ENCODE measurements at regions not wholly inside any gene's neighbourhood (a gene's known extent, or its start where the extent isn't known, plus 50 kb on each side); places are given as distances from the start of the nearest gene placed in this dataset.
"Not testable (repeated sequence)": the region's sequence is repeated elsewhere in the genome, so short reads cannot be mapped to it uniquely, and the experiment has no call there.

DNA sequence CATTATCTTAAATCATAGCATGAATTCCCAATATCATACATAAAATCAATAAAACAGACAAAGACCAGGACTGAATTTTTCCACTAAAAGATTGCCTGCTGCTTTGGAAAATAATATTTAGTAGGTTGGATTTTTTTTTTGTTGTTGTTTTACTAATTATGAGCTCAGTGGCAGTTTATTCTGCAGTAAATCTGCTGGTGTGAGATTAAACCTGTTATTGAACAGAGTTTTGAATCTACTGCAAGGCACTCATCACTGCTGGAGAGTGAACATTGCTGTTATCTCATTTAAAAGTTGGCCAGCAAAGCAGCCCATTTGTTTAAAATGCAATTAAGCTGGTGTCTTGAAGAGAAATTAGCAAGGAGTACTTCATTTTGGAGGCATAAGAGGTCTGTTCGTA lies 986.1 kb downstream of the ADGRL2 start:
- in situ Hi-C loops (cut with HindIII; ENCODE audit: low sequenced_read_pairs), result no loop called here

DNA sequence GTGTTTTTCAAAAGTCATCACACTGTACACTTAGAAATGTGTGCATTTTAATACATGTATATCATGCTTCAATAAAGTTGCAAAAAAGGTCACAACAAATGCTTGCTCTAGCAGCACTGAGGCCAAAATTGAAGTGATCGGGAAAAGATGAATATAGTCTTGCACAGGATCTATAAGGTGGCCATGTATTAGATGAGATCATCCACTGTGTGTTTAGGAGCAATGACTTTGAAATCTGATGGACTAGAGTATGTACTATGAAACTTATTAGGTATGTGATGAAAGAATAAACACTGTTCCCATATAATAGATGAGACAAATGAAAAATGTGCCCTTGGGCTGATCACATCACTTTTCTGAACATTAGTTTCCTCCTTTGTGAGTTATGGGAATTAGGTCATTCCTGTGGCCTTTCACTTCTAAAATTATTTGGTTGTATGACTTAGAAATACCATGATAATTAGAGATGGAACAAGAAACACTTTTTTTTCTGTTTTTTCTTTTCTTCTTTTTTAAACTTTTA lies 984.6 kb downstream of the ADGRL2 start:
- H3K4me3 ChIP-seq (ENCODE audit: low read depth, low read length), result no peak overlapping the region
- TF ChIP-seq, protein P1, sequence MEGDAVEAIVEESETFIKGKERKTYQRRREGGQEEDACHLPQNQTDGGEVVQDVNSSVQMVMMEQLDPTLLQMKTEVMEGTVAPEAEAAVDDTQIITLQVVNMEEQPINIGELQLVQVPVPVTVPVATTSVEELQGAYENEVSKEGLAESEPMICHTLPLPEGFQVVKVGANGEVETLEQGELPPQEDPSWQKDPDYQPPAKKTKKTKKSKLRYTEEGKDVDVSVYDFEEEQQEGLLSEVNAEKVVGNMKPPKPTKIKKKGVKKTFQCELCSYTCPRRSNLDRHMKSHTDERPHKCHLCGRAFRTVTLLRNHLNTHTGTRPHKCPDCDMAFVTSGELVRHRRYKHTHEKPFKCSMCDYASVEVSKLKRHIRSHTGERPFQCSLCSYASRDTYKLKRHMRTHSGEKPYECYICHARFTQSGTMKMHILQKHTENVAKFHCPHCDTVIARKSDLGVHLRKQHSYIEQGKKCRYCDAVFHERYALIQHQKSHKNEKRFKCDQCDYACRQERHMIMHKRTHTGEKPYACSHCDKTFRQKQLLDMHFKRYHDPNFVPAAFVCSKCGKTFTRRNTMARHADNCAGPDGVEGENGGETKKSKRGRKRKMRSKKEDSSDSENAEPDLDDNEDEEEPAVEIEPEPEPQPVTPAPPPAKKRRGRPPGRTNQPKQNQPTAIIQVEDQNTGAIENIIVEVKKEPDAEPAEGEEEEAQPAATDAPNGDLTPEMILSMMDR (IDR thresholded peaks at IDR 0.05; ENCODE audit: low read depth, low read length), result no peak
- in situ Hi-C loops (cut with HindIII; ENCODE audit: low sequenced_read_pairs), result no loop called here
- DNase-seq (ENCODE audit: low read depth, low spot score), result no peak

More for the DNA sequence above, 986.1 kb downstream of the ADGRL2 start:
- no peak overlapping the region for H3K4me3 ChIP-seq (ENCODE audit: low read depth, low read length)
- TF ChIP-seq, protein P1 (IDR thresholded peaks at IDR 0.05; ENCODE audit: low read depth, low read length), result no peak
- no peak for DNase-seq (ENCODE audit: low read depth, low spot score)

- DNase-seq (ENCODE audit: low read depth, low spot score), result no peak
- in situ Hi-C loops (cut with HindIII; ENCODE audit: low sequenced_read_pairs), result no loop called here
- H3K4me3 ChIP-seq (ENCODE audit: low read depth, low read length), result no peak overlapping the region
- TF ChIP-seq, protein P1 (IDR thresholded peaks at IDR 0.05; ENCODE audit: low read depth, low read length), result no peak
Observed at GRCh38 chr1:82783044-82783443, 982.3 kb downstream of the ADGRL2 start.

DNA sequence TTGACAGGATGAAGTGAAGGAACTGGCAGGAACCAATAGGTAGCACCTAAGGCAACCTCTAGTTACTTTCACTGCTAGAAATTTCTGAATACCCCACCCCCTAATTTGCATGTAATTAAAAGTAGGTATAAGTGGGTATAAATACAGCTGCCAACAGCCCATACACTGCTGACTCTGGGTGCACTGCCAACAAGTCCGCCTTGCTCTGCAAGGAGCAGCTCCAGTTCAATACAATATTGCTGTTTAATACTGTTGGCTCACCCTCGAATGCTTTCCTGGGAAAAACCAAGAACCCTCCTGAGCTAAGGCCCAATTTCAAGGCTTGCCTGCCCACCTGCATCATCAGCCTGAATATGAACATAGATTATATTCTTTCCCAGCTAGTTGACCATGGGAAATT lies 981.9 kb downstream of the ADGRL2 start:
- H3K4me3 ChIP-seq (ENCODE audit: low read depth, low read length), result no peak overlapping the region
- TF ChIP-seq, protein P1 (IDR thresholded peaks at IDR 0.05; ENCODE audit: low read depth, low read length), result no peak

DNA sequence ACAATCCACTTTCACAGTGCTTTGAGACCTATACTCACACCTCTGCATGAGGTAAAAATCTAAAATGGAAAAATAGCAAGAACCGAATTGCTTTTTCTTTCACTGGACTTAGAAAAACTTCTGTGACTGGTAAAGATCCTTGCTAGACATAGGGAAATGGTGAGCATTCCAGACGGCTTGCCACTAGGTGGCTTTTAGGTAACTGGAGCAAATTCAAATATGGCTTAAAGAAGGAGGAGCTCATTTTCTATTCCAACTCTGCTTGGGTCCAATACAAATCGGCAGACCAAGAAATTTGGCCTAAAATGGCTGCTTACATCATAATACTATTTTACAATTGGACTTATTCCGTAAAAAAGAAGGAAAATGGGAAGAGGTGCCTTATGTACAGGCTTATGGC lies 977.9 kb downstream of the ADGRL2 start:
- in situ Hi-C loops (cut with HindIII; ENCODE audit: low sequenced_read_pairs), result no loop called here
- peak; percentile 1 for DNase-seq (ENCODE audit: low read depth, low spot score)
- H3K4me3 ChIP-seq (ENCODE audit: low read depth, low read length), result no peak overlapping the region
- TF ChIP-seq, protein P1 (IDR thresholded peaks at IDR 0.05; ENCODE audit: low read depth, low read length), result peak; percentile 39

More for the DNA sequence above, 981.9 kb downstream of the ADGRL2 start:
- DNase-seq (ENCODE audit: low read depth, low spot score), result no peak
- in situ Hi-C loops (cut with HindIII; ENCODE audit: low sequenced_read_pairs), result no loop called here

DNA sequence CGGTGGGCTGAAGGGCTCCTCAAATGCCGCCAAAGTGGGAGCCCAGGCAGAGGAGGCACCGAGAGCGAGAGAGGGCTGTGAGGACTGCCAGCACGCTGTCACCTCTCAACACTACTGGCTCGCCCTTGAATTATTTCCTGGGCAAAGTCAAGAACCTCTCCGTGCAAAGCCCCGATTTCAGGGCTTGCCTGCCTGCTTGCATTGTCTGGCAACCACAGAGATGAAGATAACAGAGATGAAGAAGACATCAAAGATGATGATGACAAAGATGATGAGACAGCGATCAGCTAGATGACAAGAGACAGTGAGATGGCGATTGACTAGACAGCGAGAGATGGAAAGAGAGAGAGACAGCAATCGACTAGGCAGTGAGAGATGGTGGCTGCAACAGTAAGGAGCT lies 976.5 kb downstream of the ADGRL2 start:
- H3K4me3 ChIP-seq (ENCODE audit: low read depth, low read length), result no peak overlapping the region
- no peak for DNase-seq (ENCODE audit: low read depth, low spot score)
- TF ChIP-seq, protein P1 (IDR thresholded peaks at IDR 0.05; ENCODE audit: low read depth, low read length), result no peak
- in situ Hi-C loops (cut with HindIII; ENCODE audit: low sequenced_read_pairs), result no loop called here

GRCh38 chr1:82776730-82777129 lies 976.0 kb downstream of the ADGRL2 start:
- H3K4me3 ChIP-seq (ENCODE audit: low read depth, low read length); in situ Hi-C loops (cut with HindIII; ENCODE audit: low sequenced_read_pairs); DNase-seq (ENCODE audit: low read depth, low spot score): not testable (repeated sequence)

Data from astrocyte of the spinal cord (primary cell).